Common myeloid progenitor, CD34-positive (primary cell): ENCODE measurements at regions not wholly inside any gene's neighbourhood (a gene's known extent, or its start where the extent isn't known, plus 50 kb on each side); places are given as distances from the start of the nearest gene placed in this dataset.

Experiments used
- CTCF ChIA-PET: fragments of 350-600 bp; sonication (Branson Sonifier 250); formaldehyde crosslinking; loops from one replicate; lab custom pipeline; 2021; ENCODE audit warnings: antibody characterized with exemption; lab: Charles Lee
- POLR2A ChIA-PET: fragments of 350-600 bp; sonication (Branson Sonifier 250); formaldehyde crosslinking; loops from one replicate; lab custom pipeline; 2021; ENCODE audit warnings: antibody characterized with exemption; lab: Charles Lee
- DNase-seq, 3 donors: peaks; one replicate each; pipeline versions ENCODE4 v3.0.0 to v3.0.0-alpha.2; 2013
- H3K27ac ChIP-seq, 2 experiments: 1 replicate in 1 of 2; 2 replicates in 1 of 2; pipeline ENCODE4 v1.7.0; 2013; ENCODE audit warnings: inconsistent platforms in 2 of 2, low read length in 2 of 2, mild to moderate bottlenecking in 2 of 2, low read depth in 1 of 2, moderate library complexity in 1 of 2; ENCODE audit not compliant: severe bottlenecking in 2 of 2, insufficient read depth in 1 of 2, poor library complexity in 1 of 2
- H3K27me3 ChIP-seq, 5 experiments: replicated peaks in 2 of 5; 1 replicate in 3 of 5; 2 replicates in 2 of 5; pipeline versions ENCODE4 v1.6.1 to v1.7.0; 2013; ENCODE audit warnings: low read length in 4 of 5, mild to moderate bottlenecking in 2 of 5, moderate library complexity in 2 of 5, inconsistent platforms in 1 of 5; ENCODE audit not compliant: insufficient read depth in 5 of 5, control insufficient read depth in 4 of 5
- H3K36me3 ChIP-seq, 4 experiments: 1 replicate in 2 of 4; 2 replicates in 2 of 4; pipeline versions ENCODE4 v1.6.1 to v1.7.0; 2013; ENCODE audit warnings: low read length in 3 of 4, control low read depth in 1 of 4, mild to moderate bottlenecking in 1 of 4; ENCODE audit not compliant: control insufficient read depth in 4 of 4, insufficient read depth in 4 of 4
- H3K4me1 ChIP-seq, 4 experiments: 1 replicate in 3 of 4; 2 replicates in 1 of 4; pipeline versions ENCODE4 v1.6.1 to v1.7.1; 2013; ENCODE audit warnings: low read length in 3 of 4, mild to moderate bottlenecking in 3 of 4, control low read depth in 1 of 4, inconsistent platforms in 1 of 4, moderate library complexity in 1 of 4; ENCODE audit not compliant: control insufficient read depth in 4 of 4, insufficient read depth in 4 of 4; ENCODE audit errors: control extremely low read depth in 1 of 4
- H3K4me3 ChIP-seq, 7 experiments: 1 replicate in 4 of 7; 2 replicates in 3 of 7; pipeline versions ENCODE4 v1.5.1 to v1.7.0; 2013; ENCODE audit warnings: mild to moderate bottlenecking in 7 of 7, low read length in 6 of 7, moderate library complexity in 6 of 7, inconsistent platforms in 2 of 7, low read depth in 2 of 7, control low read depth in 1 of 7; ENCODE audit not compliant: insufficient read depth in 4 of 7, control insufficient read depth in 1 of 7; ENCODE audit errors: extremely low read depth in 1 of 7
- H3K9me3 ChIP-seq, 5 experiments: 1 replicate in 4 of 5; 2 replicates in 1 of 5; pipeline versions ENCODE4 v1.6.1 to v1.7.1; 2013; ENCODE audit warnings: low read length in 4 of 5, mild to moderate bottlenecking in 2 of 5, inconsistent platforms in 1 of 5, low read depth in 1 of 5, moderate library complexity in 1 of 5; ENCODE audit not compliant: control insufficient read depth in 4 of 5, insufficient read depth in 2 of 5; ENCODE audit errors: control extremely low read depth in 1 of 5
- WGBS: methylation state at CpG from one replicate; pipeline ENCODE4 v1.1.5; 2013; ENCODE audit not compliant: insufficient coverage; 5-methylcytosine and 5-hydroxymethylcytosine counted together

GRCh38 chr12:74429535-74429934 is 108.1 kb upstream of the ATXN7L3B start:
- H3K27ac ChIP-seq, result no peak overlapping the region
- H3K9me3 ChIP-seq, result no peaks in the 10 kb centered on the region
- ChIA-PET POLR2A (no interaction called here), CTCF (no interaction called here)
- H3K4me1 ChIP-seq, result no peaks in the 10 kb centered on the region
- no peak for DNase-seq
- H3K36me3 ChIP-seq, result no peaks in the 10 kb centered on the region
- H3K27me3 ChIP-seq, result no peaks in the 10 kb centered on the region
- H3K4me3 ChIP-seq, result no peak overlapping the region

GRCh38 chr12:74431801-74432200 is 105.8 kb upstream of the ATXN7L3B start:
- Histone ChIP-seq H3K36me3 (no peaks in the 10 kb centered on the region), H3K27me3 (no peaks in the 10 kb centered on the region), H3K4me3 (no peak overlapping the region), H3K27ac (no peak overlapping the region), H3K4me1 (no peaks in the 10 kb centered on the region), H3K9me3 (no peaks in the 10 kb centered on the region)
- POLR2A ChIA-PET, result no interaction called here
- 92% methylated on average over 1 of the region's 1 CpG for WGBS
- DNase-seq, result no peak
- CTCF ChIA-PET, result interaction anchor here (1.1 kb wide), 1 partner anchor 9 kb away, joined by 3 read pairs; no protein-coding TSS in a partner anchor

- ChIA-PET CTCF (interaction anchor here (0.6 kb wide), 1 partner anchor 8 kb away, joined by 3 read pairs; no protein-coding TSS in a partner anchor), POLR2A (no interaction called here)
- Histone ChIP-seq H3K4me1 (no peaks in the 10 kb centered on the region), H3K27me3 (peaks cover 0 to 2% (median 0%) of the 10 kb centered on the region in 5 experiments), H3K36me3 (no peaks in the 10 kb centered on the region), H3K27ac (no peak overlapping the region), H3K9me3 (no peaks in the 10 kb centered on the region), H3K4me3 (no peak overlapping the region)
- no peak for DNase-seq
These were observed 97.2 kb upstream of the ATXN7L3B start for GRCh38 chr12:74440469-74440868.

GRCh38 chr12:74441872-74442271 is 95.8 kb upstream of the ATXN7L3B start:
- Histone ChIP-seq H3K27me3 (peaks cover 0 to 2% (median 0%) of the 10 kb centered on the region in 5 experiments), H3K4me1 (no peaks in the 10 kb centered on the region), H3K4me3 (no peak overlapping the region), H3K27ac (no peak overlapping the region), H3K9me3 (no peaks in the 10 kb centered on the region), H3K36me3 (no peaks in the 10 kb centered on the region)
- no peak for DNase-seq
- CTCF ChIA-PET, result no interaction called here
- WGBS, result 96% methylated on average over 4 of the region's 4 CpGs
- POLR2A ChIA-PET, result no interaction called here

GRCh38 chr12:74446466-74446865 is 91.2 kb upstream of the ATXN7L3B start:
- no peak overlapping the region for H3K27ac ChIP-seq
- WGBS, result no CpG with 5 or more reads among the region's 2 CpGs

GRCh38 chr12:74449872-74450271 is 87.8 kb upstream of the ATXN7L3B start:
- H3K4me1 ChIP-seq, result no peaks in the 10 kb centered on the region
- no peaks in the 10 kb centered on the region for H3K36me3 ChIP-seq
- CTCF ChIA-PET, result no interaction called here
- no peak for DNase-seq
- no peaks in the 10 kb centered on the region for H3K9me3 ChIP-seq
- POLR2A ChIA-PET, result no interaction called here
- H3K4me3 ChIP-seq, result no peak overlapping the region
- no peak overlapping the region for H3K27ac ChIP-seq
- no peaks in the 10 kb centered on the region for H3K27me3 ChIP-seq
- 100% methylated on average over 2 of the region's 2 CpGs for WGBS

More at GRCh38 chr12:74446466-74446865, 91.2 kb upstream of the ATXN7L3B start:
- POLR2A ChIA-PET, result no interaction called here
- Histone ChIP-seq H3K9me3 (no peaks in the 10 kb centered on the region), H3K4me3 (no peak overlapping the region), H3K27me3 (peaks cover 0 to 2% (median 0%) of the 10 kb centered on the region in 5 experiments), H3K36me3 (no peaks in the 10 kb centered on the region), H3K4me1 (no peaks in the 10 kb centered on the region)
- CTCF ChIA-PET, result no interaction called here
- DNase-seq, result no peak

GRCh38 chr12:74454109-74454508 is 83.5 kb upstream of the ATXN7L3B start:
- no peak for DNase-seq
- ChIA-PET POLR2A (no interaction called here), CTCF (no interaction called here)
- Histone ChIP-seq H3K4me1 (no peaks in the 10 kb centered on the region), H3K4me3 (no peak overlapping the region), H3K36me3 (no peaks in the 10 kb centered on the region), H3K9me3 (no peaks in the 10 kb centered on the region), H3K27me3 (no peaks in the 10 kb centered on the region), H3K27ac (no peak overlapping the region)
- no CpG with 5 or more reads among the region's 1 CpG for WGBS
